A549 (cell line): ENCODE measurements at regions not wholly inside any gene's neighbourhood (a gene's known extent, or its start where the extent isn't known, plus 50 kb on each side); places are given as distances from the start of the nearest gene placed in this dataset.

ENCODE experiments used
- ATAC-seq, 2 experiments: fragments of 200-7000 bp in 1 of 2; fragments of >200 bp in 1 of 2; cut with Nextera tagmentation in 1 of 2; cut with Tn5 transposase in 1 of 2; 3 replicates each; pipeline versions ENCODE4 v1.8.0 to v1.9.1; 2018 to 2020; ENCODE audit warnings: mild to moderate bottlenecking in 1 of 2, moderate library complexity in 1 of 2
- CTCF ChIA-PET: fragments of 300-600 bp; sonication (Branson Sonifier 250); formaldehyde crosslinking; extraction: SDS; loops from one replicate; lab custom pipeline; 2021; ENCODE audit warnings: antibody characterized with exemption, inconsistent platforms; lab: Yijun Ruan, JAX
- POLR2A ChIA-PET: fragments of 350-600 bp; formaldehyde crosslinking; extraction: SDS; loops from one replicate; lab custom pipeline; 2021; ENCODE audit warnings: antibody characterized with exemption, inconsistent platforms; lab: Yijun Ruan, JAX
- DNase-seq, 2 experiments: peaks; one replicate each; pipeline versions ENCODE4 v3.0.0 to v3.0.0-alpha.2; 2011 to 2016; ENCODE audit warnings: low read depth in 1 of 2, low spot score in 1 of 2
- FAIRE-seq: peaks from 2 replicates; lab custom pipeline; 2011; peaks lifted over from hg19 to GRCh38; lab: Jason Lieb, UNC
- H3K27ac ChIP-seq, 2 experiments: fragments of >200 bp; sonication (Bioruptor Twin); formaldehyde crosslinking; 3 replicates each; pipeline ENCODE4 v1.5.1; 2016 to 2017
- H3K4me1 ChIP-seq: fragments of >200 bp; sonication (Bioruptor Twin); formaldehyde crosslinking; 3 replicates; pipeline ENCODE4 v1.6.1; 2016
- H3K4me2 ChIP-seq: fragments of >200 bp; sonication (Bioruptor Twin); formaldehyde crosslinking; 3 replicates; pipeline ENCODE4 v1.6.1; 2016
- H3K4me3 ChIP-seq: fragments of >200 bp; sonication (Bioruptor Twin); formaldehyde crosslinking; 3 replicates; pipeline ENCODE4 v1.5.1; 2016
- H3K9me3 ChIP-seq: fragments of >200 bp; sonication (Bioruptor Twin); formaldehyde crosslinking; 3 replicates; pipeline ENCODE4 v1.6.1; 2016
- CEBPB ChIP-seq, 2 experiments: fragments of >200 bp in 1 of 2; sonication (Bioruptor Twin) in 1 of 2; formaldehyde crosslinking in 1 of 2; IDR thresholded peaks; 2 replicates each; pipeline ENCODE4 v1.6.1; 2012 to 2016
- CHD2 ChIP-seq: fragments of 150-350 bp; IDR thresholded peaks from 2 replicates; pipeline ENCODE4 v1.6.1; 2014; ENCODE audit warnings: low read length; ENCODE audit not compliant: partially characterized antibody
- CHD4 ChIP-seq: fragments of 200-600 bp; sonication (generic); IDR thresholded peaks from 2 replicates; pipeline ENCODE4 v1.6.1; 2016; ENCODE audit warnings: antibody characterized with exemption, mild to moderate bottlenecking, borderline replicate concordance
- CTCF ChIP-seq: fragments of >200 bp; sonication (Bioruptor Twin); formaldehyde crosslinking; IDR thresholded peaks from 3 replicates; pipeline ENCODE4 v1.5.1; 2016
- EHF ChIP-seq: fragments of 250-450 bp; sonication (Bioruptor Pico); IDR thresholded peaks from 2 replicates; pipeline ENCODE4 v1.5.0; 2020; ENCODE audit warnings: mild to moderate bottlenecking
- FOXS1 ChIP-seq: fragments of 250-450 bp; sonication (Bioruptor Pico); IDR thresholded peaks from 2 replicates; pipeline ENCODE4 v1.5.0; 2020; ENCODE audit warnings: mild to moderate bottlenecking, moderate library complexity
- GATA3 ChIP-seq: IDR thresholded peaks from 2 replicates; pipeline ENCODE4 v1.6.1; 2012; ENCODE audit warnings: borderline replicate concordance
- HES2 ChIP-seq: fragments of >200 bp; sonication (Bioruptor Twin); formaldehyde crosslinking; IDR thresholded peaks from 2 replicates; pipeline ENCODE4 v1.6.1; 2016
- HEYL ChIP-seq: fragments of 250-450 bp; sonication (Bioruptor Pico); IDR thresholded peaks from 2 replicates; pipeline ENCODE4 v1.8.0; 2021; ENCODE audit warnings: mild to moderate bottlenecking, moderate library complexity
- HMGXB4 ChIP-seq: fragments of 250-450 bp; sonication (Bioruptor Pico); IDR thresholded peaks from 2 replicates; pipeline ENCODE4 v1.5.0; 2021; ENCODE audit warnings: mild to moderate bottlenecking, moderate library complexity, borderline replicate concordance
- HOXA7 ChIP-seq: fragments of 250-450 bp; sonication (Bioruptor Pico); IDR thresholded peaks from 2 replicates; pipeline ENCODE4 v1.5.0; 2020; ENCODE audit warnings: mild to moderate bottlenecking, moderate library complexity
- HOXB13 ChIP-seq: fragments of 250-450 bp; sonication (Bioruptor Pico); IDR thresholded peaks from 2 replicates; pipeline ENCODE4 v1.5.0; 2020; ENCODE audit warnings: low read depth, mild to moderate bottlenecking, moderate library complexity
- HOXB5 ChIP-seq: fragments of 250-450 bp; sonication (Bioruptor Pico); IDR thresholded peaks from 2 replicates; pipeline ENCODE4 v1.5.0; 2020; ENCODE audit warnings: mild to moderate bottlenecking, moderate library complexity
- JUNB ChIP-seq: fragments of >200 bp; sonication (Bioruptor Twin); formaldehyde crosslinking; IDR thresholded peaks from 2 replicates; pipeline ENCODE4 v1.6.1; 2016
- KDM5A ChIP-seq: fragments of 200-600 bp; sonication (generic); IDR thresholded peaks from 2 replicates; pipeline ENCODE4 v1.6.1; 2016; ENCODE audit warnings: antibody characterized with exemption, mild to moderate bottlenecking
- MAX ChIP-seq: IDR thresholded peaks from 2 replicates; pipeline ENCODE4 v1.6.1; 2012
- MYC ChIP-seq: IDR thresholded peaks from 2 replicates; pipeline ENCODE4 v1.6.1; 2012; ENCODE audit warnings: mild to moderate bottlenecking, inconsistent platforms, low read length, improper control_type of control experiment, borderline replicate concordance
- NFE2L2 ChIP-seq: fragments of 150-350 bp; conservative IDR thresholded peaks from 2 replicates; pipeline ENCODE4 v1.6.1; 2014; ENCODE audit warnings: low read length
- NPAS2 ChIP-seq: fragments of 250-450 bp; sonication (Bioruptor Pico); IDR thresholded peaks from 2 replicates; pipeline ENCODE4 v1.8.0; 2022; ENCODE audit warnings: mild to moderate bottlenecking, moderate library complexity, borderline replicate concordance
- NR3C1 ChIP-seq: fragments of >200 bp; sonication (Bioruptor Twin); formaldehyde crosslinking; IDR thresholded peaks from 3 replicates; pipeline ENCODE4 v1.6.1; 2017
- PHF8 ChIP-seq: fragments of 200-600 bp; sonication (generic); IDR thresholded peaks from 2 replicates; pipeline ENCODE4 v1.6.1; 2016; ENCODE audit warnings: low read depth, mild to moderate bottlenecking, antibody characterized with exemption, moderate library complexity, borderline replicate concordance
- POLR2AphosphoS2 ChIP-seq: conservative IDR thresholded peaks from 2 replicates; pipeline ENCODE4 v1.6.1; 2012; ENCODE audit warnings: low read length, improper control_type of control experiment, inconsistent platforms
- RCOR1 ChIP-seq: fragments of 150-350 bp; IDR thresholded peaks from 2 replicates; pipeline ENCODE4 v1.6.1; 2014; ENCODE audit warnings: antibody characterized with exemption, low read length, low read depth
- RFX5 ChIP-seq: fragments of 450-650 bp; IDR thresholded peaks from 2 replicates; pipeline ENCODE4 v1.7.1; 2014; ENCODE audit warnings: antibody characterized with exemption, mild to moderate bottlenecking, moderate library complexity
- RNF2 ChIP-seq: fragments of 200-600 bp; sonication (generic); IDR thresholded peaks from 2 replicates; pipeline ENCODE4 v1.6.1; 2016; ENCODE audit warnings: low read depth, mild to moderate bottlenecking, antibody characterized with exemption, moderate library complexity, borderline replicate concordance
- USF2 ChIP-seq: fragments of 450-650 bp; IDR thresholded peaks from 2 replicates; pipeline ENCODE4 v1.6.1; 2014; ENCODE audit warnings: antibody characterized with exemption
- ZC3H11A ChIP-seq: fragments of 450-650 bp; IDR thresholded peaks from 2 replicates; pipeline ENCODE4 v1.6.1; 2014; ENCODE audit warnings: antibody characterized with exemption, mild to moderate bottlenecking
- ZNF302 ChIP-seq: fragments of 250-450 bp; sonication (Bioruptor Pico); IDR thresholded peaks from 2 replicates; pipeline ENCODE4 v1.9.0; 2021; ENCODE audit warnings: inconsistent platforms, mild to moderate bottlenecking, moderate library complexity
- ZSCAN20 ChIP-seq: fragments of 250-450 bp; sonication (Bioruptor Pico); IDR thresholded peaks from 2 replicates; pipeline ENCODE4 v1.8.0; 2022; ENCODE audit warnings: mild to moderate bottlenecking, moderate library complexity
- WGBS: methylation state at CpG from one replicate; pipeline ENCODE4 v1.1.6; 2017; ENCODE audit errors: missing lambda C conversion rate; 5-methylcytosine and 5-hydroxymethylcytosine counted together

GRCh38 chr9:15070716-15071115, 160.5 kb upstream of the FREM1 start (continued):
- no peak for TF ChIP-seq CTCF
- no peak for TF ChIP-seq ZC3H11A
- no peak for TF ChIP-seq HOXA7 (CRISPR knock-in tag)
- TF ChIP-seq RFX5: no peak
- TF ChIP-seq HOXB5: no peak

GRCh38 chr9:15069106-15069505, 158.9 kb upstream of the FREM1 start:
- POLR2A ChIA-PET: no interaction called here
- H3K4me1 ChIP-seq: no peaks in the 10 kb centered on the region
- 3% methylated on average over 4 of the region's 4 CpGs for whole genome bisulfite sequencing
- H3K27ac ChIP-seq: no peak overlapping the region
- no peak for FAIRE-seq
- DNase-seq: no peak
- no peak for ATAC-seq
- H3K4me3 ChIP-seq: no peak overlapping the region
- no peak overlapping the region for H3K4me2 ChIP-seq
- CTCF ChIA-PET: no interaction called here
- no peak for TF ChIP-seq RNF2
- TF ChIP-seq, all 56 proteins: peak for 0
- no peaks in the 10 kb centered on the region for H3K9me3 ChIP-seq

GRCh38 chr9:15068261-15068660, 158.0 kb upstream of the FREM1 start:
- Histone ChIP-seq H3K27ac (no peak overlapping the region), H3K9me3 (no peaks in the 10 kb centered on the region), H3K4me2 (no peak overlapping the region), H3K4me3 (no peak overlapping the region), H3K4me1 (no peaks in the 10 kb centered on the region)
- ChIA-PET POLR2A (no interaction called here), CTCF (no interaction called here)
- WGBS: 60% methylated on average over 4 of the region's 4 CpGs
- FAIRE-seq: no peak
- DNase-seq: no peak
- TF ChIP-seq HMGXB4 (CRISPR knock-in tag) (no peak), CHD2 (no peak), NR3C1 (no peak), HEYL (CRISPR knock-in tag) (no peak), HOXB5 (no peak), MAX (no peak), MYC (no peak), POLR2AphosphoS2 (no peak), GATA3 (no peak), KDM5A (no peak)
- no peak for ATAC-seq

- DNase-seq (no peak), FAIRE-seq (no peak), ATAC-seq (no peak)
- H3K4me3 ChIP-seq: no peak overlapping the region
- CTCF ChIA-PET: interaction anchor here (0.9 kb wide), 1 partner anchor 46 kb away, joined by 3 read pairs; no protein-coding TSS in a partner anchor
- 32% methylated on average over 1 of the region's 1 CpG for WGBS
- TF ChIP-seq NFE2L2 (no peak), HOXB13 (no peak), USF2 (no peak), HEYL (CRISPR knock-in tag) (no peak), EHF (CRISPR knock-in tag) (no peak), RFX5 (no peak), FOXS1 (CRISPR knock-in tag) (no peak), ZSCAN20 (CRISPR knock-in tag) (no peak), HOXA7 (CRISPR knock-in tag) (no peak), CHD4 (no peak), RCOR1 (no peak), CEBPB (IDR thresholded peaks at IDR 0.05) (no peak), JUNB (no peak), NPAS2 (no peak), HES2 (no peak), ZNF302 (CRISPR knock-in tag) (no peak), GATA3 (no peak), MAX (no peak), PHF8 (no peak)
- H3K4me1 ChIP-seq: no peaks in the 10 kb centered on the region
- POLR2A ChIA-PET: no interaction called here
- H3K4me2 ChIP-seq: no peak overlapping the region
- H3K27ac ChIP-seq: no peak overlapping the region
- no peaks in the 10 kb centered on the region for H3K9me3 ChIP-seq
Observed at GRCh38 chr9:15059003-15059402, 148.8 kb upstream of the FREM1 start.
